ENCODE measurements at regions not wholly inside any gene's neighbourhood (a gene's known extent, or its start where the extent isn't known, plus 50 kb on each side); places are given as distances from the start of the nearest gene placed in this dataset.
"Not testable (repeated sequence)": the region's sequence is repeated elsewhere in the genome, so short reads cannot be mapped to it uniquely, and the experiment has no call there.

GRCh38 chr7:125845686-125846085 lies 916.1 kb upstream of the POT1 start:
- DNase-seq = no peak

- no peak for DNase-seq
Observed at GRCh38 chr7:125834421-125834820, 904.8 kb upstream of the POT1 start.

- DNase-seq = no peak
Observed at GRCh38 chr7:125833839-125834238, 904.2 kb upstream of the POT1 start.

GRCh38 chr7:125830743-125831142 lies 901.1 kb upstream of the POT1 start:
- no peak for DNase-seq

GRCh38 chr7:125828153-125828700 lies 898.6 kb upstream of the POT1 start:
- no peak for DNase-seq

- no peak for DNase-seq
Observed at GRCh38 chr7:125823538-125823937, 893.9 kb upstream of the POT1 start.

- no peak for DNase-seq
Observed at GRCh38 chr7:125820495-125820894, 890.9 kb upstream of the POT1 start.

GRCh38 chr7:125814100-125814499 lies 884.5 kb upstream of the POT1 start:
- DNase-seq = no peak

GRCh38 chr7:125806491-125806890 lies 876.9 kb upstream of the POT1 start:
- not testable (repeated sequence) for DNase-seq

- no peak for DNase-seq
Observed at GRCh38 chr7:125804273-125804672, 874.6 kb upstream of the POT1 start.

GRCh38 chr7:125780153-125780552 lies 850.5 kb upstream of the POT1 start:
- no peak for DNase-seq

GRCh38 chr7:125775317-125775716 lies 845.7 kb upstream of the POT1 start:
- no peak for DNase-seq

GRCh38 chr7:125773113-125773785 lies 843.6 kb upstream of the POT1 start:
- no peak for DNase-seq

- DNase-seq = no peak
Observed at GRCh38 chr7:125747966-125748365, 818.3 kb upstream of the POT1 start.

GRCh38 chr7:125746510-125746909 lies 816.9 kb upstream of the POT1 start:
- DNase-seq = no peak

GRCh38 chr7:125727215-125727614 lies 797.6 kb upstream of the POT1 start:
- no peak for DNase-seq

GRCh38 chr7:125695626-125696025 lies 766.0 kb upstream of the POT1 start:
- no peak for DNase-seq

GRCh38 chr7:125683156-125683555 lies 753.5 kb upstream of the POT1 start:
- no peak for DNase-seq

GRCh38 chr7:125681508-125681907 lies 751.9 kb upstream of the POT1 start:
- DNase-seq = no peak

- no peak for DNase-seq
Observed at GRCh38 chr7:125678771-125679170, 749.1 kb upstream of the POT1 start.

- no peak for DNase-seq
Observed at GRCh38 chr7:125675640-125676039, 746.0 kb upstream of the POT1 start.

- DNase-seq = no peak
Observed at GRCh38 chr7:125675169-125675568, 745.5 kb upstream of the POT1 start.

- DNase-seq = peak; percentile 4
Observed at GRCh38 chr7:125670926-125671572, 741.4 kb upstream of the POT1 start.

Data from muscle of arm (tissue), 1 donor.